ENCODE measurements at regions not wholly inside any gene's neighbourhood (a gene's known extent, or its start where the extent isn't known, plus 50 kb on each side); places are given as distances from the start of the nearest gene placed in this dataset.

DNA sequence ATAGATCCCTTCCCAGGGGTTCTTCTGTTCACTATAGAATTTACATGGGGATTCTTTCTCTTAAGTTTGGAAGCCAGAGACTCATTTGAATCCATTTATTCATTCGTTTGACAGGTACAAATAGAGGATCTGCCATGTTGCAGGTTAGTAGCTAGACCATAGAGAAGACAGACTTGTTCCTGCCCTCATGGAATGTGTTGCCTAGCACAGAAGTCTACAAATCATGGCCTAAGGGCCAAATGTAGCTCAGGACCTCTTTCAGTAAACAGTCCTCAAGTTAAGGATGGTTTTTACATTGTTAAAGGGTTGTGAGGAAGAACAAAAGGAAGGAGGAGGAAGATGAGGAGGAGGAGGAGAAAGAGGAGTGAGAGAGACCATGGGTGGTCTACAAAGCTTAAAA, 114.7 kb upstream of the SLC44A1 start:
- TF ChIP-seq, protein P1, sequence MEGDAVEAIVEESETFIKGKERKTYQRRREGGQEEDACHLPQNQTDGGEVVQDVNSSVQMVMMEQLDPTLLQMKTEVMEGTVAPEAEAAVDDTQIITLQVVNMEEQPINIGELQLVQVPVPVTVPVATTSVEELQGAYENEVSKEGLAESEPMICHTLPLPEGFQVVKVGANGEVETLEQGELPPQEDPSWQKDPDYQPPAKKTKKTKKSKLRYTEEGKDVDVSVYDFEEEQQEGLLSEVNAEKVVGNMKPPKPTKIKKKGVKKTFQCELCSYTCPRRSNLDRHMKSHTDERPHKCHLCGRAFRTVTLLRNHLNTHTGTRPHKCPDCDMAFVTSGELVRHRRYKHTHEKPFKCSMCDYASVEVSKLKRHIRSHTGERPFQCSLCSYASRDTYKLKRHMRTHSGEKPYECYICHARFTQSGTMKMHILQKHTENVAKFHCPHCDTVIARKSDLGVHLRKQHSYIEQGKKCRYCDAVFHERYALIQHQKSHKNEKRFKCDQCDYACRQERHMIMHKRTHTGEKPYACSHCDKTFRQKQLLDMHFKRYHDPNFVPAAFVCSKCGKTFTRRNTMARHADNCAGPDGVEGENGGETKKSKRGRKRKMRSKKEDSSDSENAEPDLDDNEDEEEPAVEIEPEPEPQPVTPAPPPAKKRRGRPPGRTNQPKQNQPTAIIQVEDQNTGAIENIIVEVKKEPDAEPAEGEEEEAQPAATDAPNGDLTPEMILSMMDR (IDR thresholded peaks at IDR 0.05) = no peak
- no peak for TF ChIP-seq POLR2AphosphoS5 (IDR thresholded peaks at IDR 0.05)

Measured in upper lobe of left lung (tissue), 4 donors.